AG04450 (cell line): ENCODE measurements at regions not wholly inside any gene's neighbourhood (a gene's known extent, or its start where the extent isn't known, plus 50 kb on each side); places are given as distances from the start of the nearest gene placed in this dataset.

Experiments
- CTCF ChIA-PET: fragments of 300-600, 350-600 bp; formaldehyde crosslinking; extraction: SDS; loops from one replicate; lab custom pipeline; 2022; ENCODE audit warnings: antibody characterized with exemption, inconsistent platforms; lab: Charles Lee
- POLR2A ChIA-PET: fragments of 350-600 bp; formaldehyde crosslinking; extraction: SDS; loops from one replicate; lab custom pipeline; 2021; ENCODE audit warnings: antibody characterized with exemption, inconsistent platforms; lab: Yijun Ruan, JAX
- DNase-seq: peaks from one replicate; pipeline ENCODE4 v3.0.0-alpha.2; 2011; ENCODE audit warnings: low read depth, low spot score
- H3K27ac ChIP-seq: one replicate; pipeline ENCODE4 v1.5.1; 2012; ENCODE audit warnings: low read depth, low read length, control low read depth
- H3K27me3 ChIP-seq: one replicate; pipeline ENCODE4 v1.6.0; 2012; ENCODE audit warnings: low read length; ENCODE audit not compliant: control insufficient read depth, insufficient read depth
- H3K4me3 ChIP-seq: 2 replicates; pipeline ENCODE4 v1.5.1; 2011; ENCODE audit warnings: mild to moderate bottlenecking, low read depth, low read length, control low read depth
- H3K9me3 ChIP-seq: 2 replicates; pipeline ENCODE4 v1.5.1; 2012; ENCODE audit warnings: low read length; ENCODE audit not compliant: control insufficient read depth, insufficient read depth
- TF ChIP-seq, protein P1 (sequence below): IDR thresholded peaks from 2 replicates; pipeline ENCODE4 v1.5.1; 2011; ENCODE audit warnings: low read depth, low read length, control low read depth, inconsistent platforms

DNA sequence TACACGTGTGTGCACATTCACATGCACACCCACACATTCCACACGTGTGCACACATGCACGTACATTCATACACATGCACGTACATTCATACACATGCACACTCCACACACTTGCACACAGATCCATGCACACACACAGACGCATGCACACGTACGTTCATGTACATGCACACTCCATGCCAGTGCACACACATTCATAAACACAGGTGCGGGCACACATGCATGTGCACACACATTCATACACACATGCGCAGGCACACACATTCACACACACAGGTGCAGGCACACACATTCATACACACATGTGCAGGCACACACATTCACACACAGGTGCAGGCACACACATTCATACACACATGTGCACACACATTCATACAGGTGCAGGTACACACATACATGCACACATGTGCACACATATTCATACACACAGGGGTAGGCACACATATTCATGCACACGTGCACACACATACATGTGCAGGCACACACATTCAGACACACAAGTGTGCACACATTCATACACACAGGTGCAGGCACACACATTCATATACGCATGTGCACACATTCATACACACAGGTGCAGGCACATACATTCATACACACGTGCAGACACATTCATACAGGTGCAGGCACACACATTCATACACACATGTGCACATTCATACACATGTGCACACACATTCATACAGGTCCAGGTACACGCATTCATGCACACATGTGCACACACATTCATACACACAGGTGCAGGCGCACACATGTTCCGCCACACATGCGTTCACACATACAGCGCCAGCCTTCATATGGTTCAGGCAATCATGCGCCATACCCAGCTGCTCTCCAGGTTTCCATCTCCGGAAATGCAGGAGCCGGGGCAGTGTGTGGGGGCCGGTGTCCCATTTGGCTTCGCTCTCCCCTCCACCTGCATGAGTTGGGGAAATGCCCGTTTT is 124.8 kb downstream of the HMX1 start:
- DNase-seq = no peak
- H3K27ac ChIP-seq = no peak overlapping the region
- TF ChIP-seq, protein P1, sequence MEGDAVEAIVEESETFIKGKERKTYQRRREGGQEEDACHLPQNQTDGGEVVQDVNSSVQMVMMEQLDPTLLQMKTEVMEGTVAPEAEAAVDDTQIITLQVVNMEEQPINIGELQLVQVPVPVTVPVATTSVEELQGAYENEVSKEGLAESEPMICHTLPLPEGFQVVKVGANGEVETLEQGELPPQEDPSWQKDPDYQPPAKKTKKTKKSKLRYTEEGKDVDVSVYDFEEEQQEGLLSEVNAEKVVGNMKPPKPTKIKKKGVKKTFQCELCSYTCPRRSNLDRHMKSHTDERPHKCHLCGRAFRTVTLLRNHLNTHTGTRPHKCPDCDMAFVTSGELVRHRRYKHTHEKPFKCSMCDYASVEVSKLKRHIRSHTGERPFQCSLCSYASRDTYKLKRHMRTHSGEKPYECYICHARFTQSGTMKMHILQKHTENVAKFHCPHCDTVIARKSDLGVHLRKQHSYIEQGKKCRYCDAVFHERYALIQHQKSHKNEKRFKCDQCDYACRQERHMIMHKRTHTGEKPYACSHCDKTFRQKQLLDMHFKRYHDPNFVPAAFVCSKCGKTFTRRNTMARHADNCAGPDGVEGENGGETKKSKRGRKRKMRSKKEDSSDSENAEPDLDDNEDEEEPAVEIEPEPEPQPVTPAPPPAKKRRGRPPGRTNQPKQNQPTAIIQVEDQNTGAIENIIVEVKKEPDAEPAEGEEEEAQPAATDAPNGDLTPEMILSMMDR = no peak
- no peaks in the 10 kb centered on the region for H3K27me3 ChIP-seq
- CTCF ChIA-PET = no interaction called here
- POLR2A ChIA-PET = no interaction called here
- H3K4me3 ChIP-seq = no peak overlapping the region
- H3K9me3 ChIP-seq = peaks cover 47% of the 10 kb centered on the region

DNA sequence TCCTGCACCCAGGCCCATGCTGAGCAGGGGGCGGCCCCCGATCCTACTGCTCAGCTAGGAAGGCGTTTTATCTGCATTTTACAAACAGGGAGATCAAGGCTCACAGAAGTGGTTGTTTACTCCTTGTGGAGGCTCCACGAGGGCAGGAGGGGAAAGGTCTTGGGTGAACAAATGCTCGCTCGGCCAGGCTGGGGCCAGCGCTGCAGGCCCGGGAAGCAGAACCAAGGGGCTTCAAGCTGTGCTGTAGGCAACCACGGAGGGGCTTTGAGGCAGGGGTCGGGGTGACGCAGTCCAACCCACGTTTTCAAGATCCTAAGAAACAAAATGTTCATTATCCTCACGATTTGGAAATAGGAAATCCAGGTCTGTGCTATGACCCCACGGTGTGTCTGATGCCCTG is 125.8 kb downstream of the HMX1 start:
- no peak for DNase-seq
- Histone ChIP-seq H3K9me3 (peaks cover 56% of the 10 kb centered on the region), H3K27ac (no peak overlapping the region), H3K27me3 (no peaks in the 10 kb centered on the region), H3K4me3 (no peak overlapping the region)
- ChIA-PET POLR2A (no interaction called here), CTCF (no interaction called here)
- TF ChIP-seq, protein P1 = no peak

DNA sequence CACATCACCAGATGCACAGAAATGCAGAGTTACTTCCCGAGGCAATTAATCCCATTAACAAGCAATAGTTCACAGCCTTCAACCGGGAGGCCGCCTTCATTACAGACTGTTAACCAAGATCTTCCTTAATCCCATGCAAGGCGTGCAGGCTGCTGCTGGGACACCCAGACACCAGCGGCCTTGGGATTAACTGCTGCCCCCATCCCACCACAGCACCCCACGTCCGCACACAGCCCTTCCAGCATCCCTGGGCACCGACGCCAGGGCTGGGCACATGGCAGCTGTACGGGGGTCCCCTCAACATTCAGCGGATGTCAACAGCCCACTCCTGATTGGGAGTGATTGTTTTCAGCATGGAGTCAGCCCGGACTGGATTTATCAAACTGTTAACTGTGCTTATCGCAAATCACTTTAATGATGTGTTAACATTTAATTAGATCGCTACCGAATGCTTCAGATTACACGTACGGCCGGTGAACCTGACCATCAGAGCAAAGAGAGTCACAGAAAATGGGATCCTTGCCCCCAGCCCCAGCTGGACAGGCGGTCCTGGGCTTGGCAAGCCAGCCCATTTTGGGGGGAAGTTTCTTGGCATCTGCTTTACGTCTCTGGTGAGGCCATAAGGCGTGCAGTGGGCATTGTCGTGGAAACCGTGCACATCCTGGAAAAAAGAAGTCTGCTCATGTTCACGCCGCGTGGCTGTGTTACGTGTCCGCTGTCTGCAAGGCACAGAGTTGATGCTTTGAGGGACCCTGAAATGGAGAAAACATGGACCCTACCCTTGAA is 126.4 kb downstream of the HMX1 start:
- Histone ChIP-seq H3K9me3 (peaks cover 62% of the 10 kb centered on the region), H3K27me3 (no peaks in the 10 kb centered on the region), H3K27ac (no peak overlapping the region), H3K4me3 (no peak overlapping the region)
- ChIA-PET CTCF (no interaction called here), POLR2A (no interaction called here)
- no peak for DNase-seq
- TF ChIP-seq, protein P1 = no peak

DNA sequence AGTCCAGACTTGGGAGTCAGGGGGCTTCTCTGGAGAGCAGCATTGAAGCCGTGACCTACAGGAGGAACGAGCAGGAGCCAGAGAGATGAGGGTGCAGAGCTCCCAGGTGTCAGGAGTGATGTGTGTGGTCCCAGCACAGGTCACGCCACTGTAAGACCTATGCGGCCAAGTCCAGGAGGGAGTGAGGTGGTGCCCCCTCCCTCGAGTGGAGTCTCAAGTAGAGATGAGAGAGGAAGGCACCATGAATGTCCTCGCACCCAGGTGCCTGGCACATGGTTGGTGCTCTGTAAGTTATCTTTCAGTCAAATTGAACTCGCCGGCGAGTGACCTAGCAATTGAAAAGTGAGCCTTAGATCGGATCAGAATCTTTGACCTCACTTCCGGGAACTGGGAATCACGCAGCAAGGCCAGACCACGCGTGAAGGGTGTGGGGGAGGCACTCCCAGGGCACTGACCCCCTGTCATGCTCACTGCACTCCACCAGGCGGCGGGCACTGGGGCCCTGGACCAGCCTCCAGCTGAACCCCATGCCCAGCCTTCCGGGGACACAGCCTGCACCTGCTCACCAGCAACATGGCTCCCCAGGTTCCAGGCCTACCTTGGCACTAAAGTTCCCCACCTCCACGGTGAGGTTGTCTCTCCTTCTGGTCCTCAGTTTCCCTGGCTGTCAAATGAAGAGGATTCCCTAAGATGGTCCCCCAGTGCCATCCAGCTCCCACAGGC is 127.4 kb downstream of the HMX1 start:
- POLR2A ChIA-PET = no interaction called here
- Histone ChIP-seq H3K27me3 (no peaks in the 10 kb centered on the region), H3K9me3 (peaks cover 71% of the 10 kb centered on the region), H3K27ac (no peak overlapping the region), H3K4me3 (no peak overlapping the region)
- CTCF ChIA-PET = no interaction called here
- TF ChIP-seq, protein P1 = no peak
- no peak for DNase-seq
